ENCODE measurements at regions not wholly inside any gene's neighbourhood (a gene's known extent, or its start where the extent isn't known, plus 50 kb on each side); places are given as distances from the start of the nearest gene placed in this dataset.

- no peak overlapping the region for H3K27ac Mint-ChIP-seq
- no peak overlapping the region for H3K4me3 Mint-ChIP-seq
- no peaks in the 10 kb centered on the region for H3K36me3 Mint-ChIP-seq (ENCODE audit: low read depth)
- DNase-seq (ENCODE audit: low spot score): no peak
- peaks cover 14% of the 10 kb centered on the region for H3K9me3 Mint-ChIP-seq
- H3K4me1 Mint-ChIP-seq (ENCODE audit: low read depth): no peaks in the 10 kb centered on the region
- no peaks in the 10 kb centered on the region for H3K27me3 Mint-ChIP-seq (ENCODE audit: low read depth)
These were observed 138.5 kb upstream of the TYRP1 start for GRCh38 chr9:12554636-12555035.

- H3K4me1 Mint-ChIP-seq (ENCODE audit: low read depth): no peaks in the 10 kb centered on the region
- no peaks in the 10 kb centered on the region for H3K36me3 Mint-ChIP-seq (ENCODE audit: low read depth)
- no peak overlapping the region for H3K4me3 Mint-ChIP-seq
- H3K9me3 Mint-ChIP-seq: peaks cover 23% of the 10 kb centered on the region
- no peak for DNase-seq (ENCODE audit: low spot score)
- H3K27me3 Mint-ChIP-seq (ENCODE audit: low read depth): no peaks in the 10 kb centered on the region
- H3K27ac Mint-ChIP-seq: no peak overlapping the region
These were observed 126.6 kb upstream of the TYRP1 start for GRCh38 chr9:12566404-12567090.

- H3K9me3 Mint-ChIP-seq: peaks cover 24% of the 10 kb centered on the region
- no peaks in the 10 kb centered on the region for H3K36me3 Mint-ChIP-seq (ENCODE audit: low read depth)
- H3K27me3 Mint-ChIP-seq (ENCODE audit: low read depth): no peaks in the 10 kb centered on the region
- no peak overlapping the region for H3K27ac Mint-ChIP-seq
- H3K4me1 Mint-ChIP-seq (ENCODE audit: low read depth): no peaks in the 10 kb centered on the region
- H3K4me3 Mint-ChIP-seq: no peak overlapping the region
- no peak for DNase-seq (ENCODE audit: low spot score)
These were observed 108.3 kb upstream of the TYRP1 start for GRCh38 chr9:12584656-12585522.

GRCh38 chr9:12595400-12595799 is 97.8 kb upstream of the TYRP1 start:
- DNase-seq (ENCODE audit: low spot score): no peak
- Mint-ChIP-seq H3K4me1 (ENCODE audit: low read depth) (no peaks in the 10 kb centered on the region), H3K9me3 (peaks cover 21% of the 10 kb centered on the region), H3K36me3 (ENCODE audit: low read depth) (no peaks in the 10 kb centered on the region), H3K27me3 (ENCODE audit: low read depth) (no peaks in the 10 kb centered on the region), H3K27ac (no peak overlapping the region), H3K4me3 (no peak overlapping the region)

DNA sequence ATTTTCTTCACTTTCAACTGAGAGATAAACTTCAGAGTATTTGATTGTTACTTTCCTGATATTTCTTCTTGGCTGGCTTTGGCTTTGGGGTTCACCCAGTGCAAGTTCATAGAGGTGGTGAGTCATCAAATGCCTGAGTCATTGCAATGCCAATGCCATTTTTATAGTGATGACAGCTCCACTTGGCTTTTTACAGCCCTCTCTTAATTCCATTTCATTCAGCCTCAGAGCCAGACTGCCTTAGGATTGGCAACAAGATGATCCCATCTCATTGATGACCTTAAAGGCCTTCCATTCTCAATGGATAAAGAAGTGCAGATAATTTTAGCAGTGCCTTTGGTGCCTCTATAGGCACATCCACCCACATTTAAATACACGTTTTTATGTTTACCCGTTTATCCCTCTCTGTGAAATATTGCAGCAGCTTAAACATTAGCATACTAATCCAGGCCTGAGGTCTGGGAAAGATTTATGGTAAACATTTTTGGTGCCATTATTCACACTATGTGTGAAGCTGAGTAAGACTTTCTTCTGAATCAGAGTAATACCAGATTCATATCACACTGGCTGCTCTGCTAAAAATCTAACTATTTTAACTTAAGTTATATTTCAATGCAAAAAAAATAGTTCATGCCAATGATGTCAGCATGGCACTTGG is 88.9 kb upstream of the TYRP1 start:
- Mint-ChIP-seq H3K4me1 (ENCODE audit: low read depth) (no peaks in the 10 kb centered on the region), H3K27me3 (ENCODE audit: low read depth) (no peaks in the 10 kb centered on the region), H3K36me3 (ENCODE audit: low read depth) (no peaks in the 10 kb centered on the region), H3K4me3 (no peak overlapping the region), H3K27ac (no peak overlapping the region), H3K9me3 (peaks cover 23% of the 10 kb centered on the region)
- DNase-seq (ENCODE audit: low spot score): no peak

DNA sequence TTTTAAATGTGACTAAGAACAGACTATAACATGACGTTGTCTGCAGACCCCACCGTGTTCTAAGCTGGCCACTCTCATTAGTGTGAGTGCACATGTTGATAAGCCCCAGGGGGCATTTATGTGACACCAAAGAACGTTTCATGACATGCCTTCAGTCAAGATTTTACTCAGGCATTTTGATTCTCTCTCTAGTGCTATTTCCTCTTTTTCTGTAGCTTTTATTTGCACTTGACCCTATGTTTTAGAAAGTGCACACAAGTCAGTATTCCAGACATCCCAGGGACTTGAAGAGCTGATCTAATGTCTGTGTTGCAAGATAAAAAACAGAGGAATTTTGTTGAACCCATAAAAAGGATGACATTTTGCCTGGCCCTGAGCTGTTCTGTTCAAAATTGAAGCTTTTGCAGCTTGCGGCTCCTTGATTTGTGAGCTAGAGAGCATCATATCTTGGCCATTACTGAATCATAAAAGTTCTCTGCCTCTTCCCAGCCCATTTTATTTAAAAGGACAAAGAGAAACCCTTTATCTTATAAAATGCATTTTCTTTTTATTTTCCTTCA is 80.9 kb upstream of the TYRP1 start:
- Mint-ChIP-seq H3K36me3 (ENCODE audit: low read depth) (no peaks in the 10 kb centered on the region), H3K9me3 (peaks cover 44% of the 10 kb centered on the region), H3K4me3 (no peak overlapping the region), H3K27me3 (ENCODE audit: low read depth) (no peaks in the 10 kb centered on the region), H3K4me1 (ENCODE audit: low read depth) (no peaks in the 10 kb centered on the region), H3K27ac (no peak overlapping the region)
- DNase-seq (ENCODE audit: low spot score): no peak

DNA sequence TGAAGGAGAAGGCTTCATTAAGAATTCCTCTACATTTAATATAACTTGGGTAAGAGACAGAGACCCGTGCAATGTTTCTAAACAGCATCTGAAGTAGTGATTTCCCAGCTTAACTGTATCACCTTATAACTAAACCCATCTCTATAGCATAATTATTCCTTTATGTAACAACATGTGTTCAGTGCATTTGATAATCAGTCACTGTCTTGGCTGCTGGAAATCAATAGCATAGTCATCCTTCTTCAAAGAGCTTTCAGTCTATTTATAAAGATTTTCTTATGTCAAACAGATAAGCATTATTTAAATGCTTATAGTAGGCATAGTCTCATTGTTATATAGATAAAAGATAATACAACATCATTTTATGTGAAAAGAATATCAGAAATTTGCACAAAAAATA is 80.1 kb upstream of the TYRP1 start:
- Mint-ChIP-seq H3K4me1 (ENCODE audit: low read depth) (no peaks in the 10 kb centered on the region), H3K36me3 (ENCODE audit: low read depth) (no peaks in the 10 kb centered on the region), H3K9me3 (peaks cover 42% of the 10 kb centered on the region), H3K4me3 (no peak overlapping the region), H3K27me3 (ENCODE audit: low read depth) (no peaks in the 10 kb centered on the region), H3K27ac (no peak overlapping the region)
- DNase-seq (ENCODE audit: low spot score): no peak

DNA sequence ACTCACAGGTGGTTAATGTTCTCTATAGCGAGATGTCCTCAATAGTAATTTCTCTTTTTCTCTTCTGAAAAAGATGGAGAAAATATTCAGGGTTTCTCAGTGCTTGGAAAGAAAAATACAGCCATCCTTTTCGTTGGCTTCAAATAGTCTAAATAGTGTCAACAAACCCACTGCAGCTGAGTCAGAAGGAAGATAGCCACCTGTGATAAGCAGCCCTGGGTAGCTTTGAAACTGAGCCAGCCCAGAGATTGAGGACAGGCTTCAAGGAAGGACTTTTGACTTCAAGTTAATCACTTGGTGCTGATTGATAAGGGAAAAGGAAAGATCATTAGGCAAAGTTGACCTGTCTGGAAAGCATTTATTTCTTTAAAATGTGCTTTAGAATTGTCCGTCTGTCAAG is 78.7 kb upstream of the TYRP1 start:
- H3K4me3 Mint-ChIP-seq: no peak overlapping the region
- H3K27me3 Mint-ChIP-seq (ENCODE audit: low read depth): no peaks in the 10 kb centered on the region
- H3K36me3 Mint-ChIP-seq (ENCODE audit: low read depth): no peaks in the 10 kb centered on the region
- no peak for DNase-seq (ENCODE audit: low spot score)
- peaks cover 33% of the 10 kb centered on the region for H3K9me3 Mint-ChIP-seq
- H3K4me1 Mint-ChIP-seq (ENCODE audit: low read depth): no peaks in the 10 kb centered on the region
- no peak overlapping the region for H3K27ac Mint-ChIP-seq

- H3K27ac Mint-ChIP-seq: no peak overlapping the region
- peaks cover 35% of the 10 kb centered on the region for H3K9me3 Mint-ChIP-seq
These were observed 74.2 kb upstream of the TYRP1 start for GRCh38 chr9:12618956-12619355.

GRCh38 chr9:12625844-12626243 is 67.3 kb upstream of the TYRP1 start:
- H3K27ac Mint-ChIP-seq: no peak overlapping the region
- peaks cover 25% of the 10 kb centered on the region for H3K9me3 Mint-ChIP-seq
- H3K4me1 Mint-ChIP-seq (ENCODE audit: low read depth): no peaks in the 10 kb centered on the region
- H3K36me3 Mint-ChIP-seq (ENCODE audit: low read depth): no peaks in the 10 kb centered on the region
- no peaks in the 10 kb centered on the region for H3K27me3 Mint-ChIP-seq (ENCODE audit: low read depth)
- no peak overlapping the region for H3K4me3 Mint-ChIP-seq
- DNase-seq (ENCODE audit: low spot score): no peak

More at GRCh38 chr9:12618956-12619355, 74.2 kb upstream of the TYRP1 start:
- DNase-seq (ENCODE audit: low spot score): no peak
- H3K27me3 Mint-ChIP-seq (ENCODE audit: low read depth): no peaks in the 10 kb centered on the region
- no peaks in the 10 kb centered on the region for H3K36me3 Mint-ChIP-seq (ENCODE audit: low read depth)
- H3K4me1 Mint-ChIP-seq (ENCODE audit: low read depth): no peaks in the 10 kb centered on the region
- H3K4me3 Mint-ChIP-seq: no peak overlapping the region

- Mint-ChIP-seq H3K9me3 (peaks cover 33% of the 10 kb centered on the region), H3K27me3 (ENCODE audit: low read depth) (no peaks in the 10 kb centered on the region), H3K36me3 (ENCODE audit: low read depth) (no peaks in the 10 kb centered on the region), H3K4me3 (no peak overlapping the region), H3K4me1 (ENCODE audit: low read depth) (no peaks in the 10 kb centered on the region), H3K27ac (no peak overlapping the region)
- DNase-seq (ENCODE audit: low spot score): no peak
These were observed 66.1 kb upstream of the TYRP1 start for GRCh38 chr9:12627096-12627495.

GRCh38 chr9:12628546-12628945 is 64.6 kb upstream of the TYRP1 start:
- no peaks in the 10 kb centered on the region for H3K36me3 Mint-ChIP-seq (ENCODE audit: low read depth)
- H3K4me1 Mint-ChIP-seq (ENCODE audit: low read depth): no peaks in the 10 kb centered on the region
- H3K4me3 Mint-ChIP-seq: no peak overlapping the region
- no peaks in the 10 kb centered on the region for H3K27me3 Mint-ChIP-seq (ENCODE audit: low read depth)
- no peak overlapping the region for H3K27ac Mint-ChIP-seq
- DNase-seq (ENCODE audit: low spot score): no peak
- peaks cover 27% of the 10 kb centered on the region for H3K9me3 Mint-ChIP-seq

- Mint-ChIP-seq H3K9me3 (peaks cover 31% of the 10 kb centered on the region), H3K4me3 (no peak overlapping the region), H3K27ac (no peak overlapping the region), H3K36me3 (ENCODE audit: low read depth) (no peaks in the 10 kb centered on the region), H3K27me3 (ENCODE audit: low read depth) (no peaks in the 10 kb centered on the region), H3K4me1 (ENCODE audit: low read depth) (no peaks in the 10 kb centered on the region)
- DNase-seq (ENCODE audit: low spot score): no peak
These were observed 64.1 kb upstream of the TYRP1 start for GRCh38 chr9:12629067-12629466.

GRCh38 chr9:12631866-12632265 is 61.3 kb upstream of the TYRP1 start:
- H3K27me3 Mint-ChIP-seq (ENCODE audit: low read depth): no peaks in the 10 kb centered on the region
- no peak for DNase-seq (ENCODE audit: low spot score)
- H3K27ac Mint-ChIP-seq: no peak overlapping the region
- H3K36me3 Mint-ChIP-seq (ENCODE audit: low read depth): no peaks in the 10 kb centered on the region
- H3K4me3 Mint-ChIP-seq: no peak overlapping the region
- peaks cover 34% of the 10 kb centered on the region for H3K9me3 Mint-ChIP-seq
- H3K4me1 Mint-ChIP-seq (ENCODE audit: low read depth): no peaks in the 10 kb centered on the region
